Keratinocyte (primary cell): ENCODE measurements at regions not wholly inside any gene's neighbourhood (a gene's known extent, or its start where the extent isn't known, plus 50 kb on each side); places are given as distances from the start of the nearest gene placed in this dataset.

Experiments used
- EZH2 ChIP-seq: IDR thresholded peaks from one replicate; pipeline ENCODE4 v1.6.1; 2012; ENCODE audit warnings: inconsistent platforms, mild to moderate bottlenecking, low read length, moderate library complexity
- TF ChIP-seq, protein P1 (sequence below), 3 experiments: IDR thresholded peaks in 1 of 3; conservative IDR thresholded peaks in 1 of 3; optimal IDR thresholded peaks in 1 of 3; 2 replicates in 2 of 3; 3 replicates in 1 of 3; pipeline versions ENCODE3 to v1.5.1; 2011; ENCODE audit warnings: low read length in 3 of 3, mild to moderate bottlenecking in 3 of 3, moderate library complexity in 2 of 3, control low read depth in 1 of 3, inconsistent platforms in 1 of 3; ENCODE audit not compliant: insufficient read depth in 2 of 3; ENCODE audit errors: extremely low read depth in 1 of 3

DNA sequence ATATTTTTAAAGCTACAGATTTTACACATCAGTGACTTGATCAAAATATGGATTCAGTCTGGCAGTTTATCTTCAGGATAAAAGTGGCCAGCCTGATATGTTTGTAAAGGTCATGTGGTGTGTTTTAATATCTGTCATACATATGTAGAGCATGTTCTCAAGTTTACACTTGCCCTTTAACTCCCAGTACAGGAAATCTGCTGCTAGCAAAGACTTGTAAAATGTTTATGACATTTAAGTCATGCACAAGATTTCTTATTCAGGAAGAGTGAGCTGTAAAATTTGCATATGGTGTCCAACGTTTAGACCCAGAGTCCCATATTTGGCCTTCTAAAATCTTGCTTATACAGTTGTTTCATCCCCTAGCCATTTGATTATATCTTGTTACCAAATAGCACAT is 197.5 kb upstream of the FLRT2 start:
- TF ChIP-seq EZH2: no peak
- TF ChIP-seq, protein P1, sequence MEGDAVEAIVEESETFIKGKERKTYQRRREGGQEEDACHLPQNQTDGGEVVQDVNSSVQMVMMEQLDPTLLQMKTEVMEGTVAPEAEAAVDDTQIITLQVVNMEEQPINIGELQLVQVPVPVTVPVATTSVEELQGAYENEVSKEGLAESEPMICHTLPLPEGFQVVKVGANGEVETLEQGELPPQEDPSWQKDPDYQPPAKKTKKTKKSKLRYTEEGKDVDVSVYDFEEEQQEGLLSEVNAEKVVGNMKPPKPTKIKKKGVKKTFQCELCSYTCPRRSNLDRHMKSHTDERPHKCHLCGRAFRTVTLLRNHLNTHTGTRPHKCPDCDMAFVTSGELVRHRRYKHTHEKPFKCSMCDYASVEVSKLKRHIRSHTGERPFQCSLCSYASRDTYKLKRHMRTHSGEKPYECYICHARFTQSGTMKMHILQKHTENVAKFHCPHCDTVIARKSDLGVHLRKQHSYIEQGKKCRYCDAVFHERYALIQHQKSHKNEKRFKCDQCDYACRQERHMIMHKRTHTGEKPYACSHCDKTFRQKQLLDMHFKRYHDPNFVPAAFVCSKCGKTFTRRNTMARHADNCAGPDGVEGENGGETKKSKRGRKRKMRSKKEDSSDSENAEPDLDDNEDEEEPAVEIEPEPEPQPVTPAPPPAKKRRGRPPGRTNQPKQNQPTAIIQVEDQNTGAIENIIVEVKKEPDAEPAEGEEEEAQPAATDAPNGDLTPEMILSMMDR (optimal IDR thresholded peaks at IDR 0.05 in 1 of 3, IDR thresholded peaks at IDR 0.05 in 1 of 3, conservative IDR thresholded peaks at IDR 0.05 in 1 of 3; ENCODE audit: extremely low read depth in 1 of 3, insufficient read depth in 2 of 3, low read length in 3 of 3): no peak
